HG03565 (cell line): ENCODE measurements at regions not wholly inside any gene's neighbourhood (a gene's known extent, or its start where the extent isn't known, plus 50 kb on each side); places are given as distances from the start of the nearest gene placed in this dataset.
"Not testable (repeated sequence)": the region's sequence is repeated elsewhere in the genome, so short reads cannot be mapped to it uniquely, and the experiment has no call there.

ENCODE experiments used
- ATAC-seq: cut with Tn5 transposase; IDR thresholded peaks from one replicate; pipeline ENCODE4 v1.9.1; 2021; ENCODE audit warnings: mild to moderate bottlenecking, moderate library complexity; ENCODE audit not compliant: unreplicated experiment

DNA sequence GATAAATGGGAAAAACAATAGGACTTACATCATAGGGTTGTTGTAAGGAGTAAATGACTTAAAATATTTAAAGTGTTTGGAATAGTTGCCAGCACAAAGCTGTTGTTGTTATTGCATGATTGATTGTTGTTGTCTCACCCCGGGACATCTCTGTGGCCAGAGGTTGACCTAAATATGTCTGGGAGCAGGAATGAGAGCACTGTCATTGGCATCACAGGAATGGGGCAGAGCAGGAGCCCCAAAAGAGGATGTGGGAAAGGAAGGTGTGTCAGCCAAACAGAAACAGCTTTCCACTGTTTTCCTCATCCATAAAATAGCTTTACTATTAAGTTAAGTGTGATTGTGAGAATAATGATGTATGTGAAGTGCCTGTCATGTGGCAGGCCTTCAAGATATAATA lies 121.6 kb downstream of the TMEM168 start:
- no peak for ATAC-seq

- ATAC-seq = no peak
Observed at GRCh38 chr7:112669306-112669705, 120.9 kb downstream of the TMEM168 start.

- ATAC-seq = no peak
Observed at GRCh38 chr7:112670193-112670592, 120.0 kb downstream of the TMEM168 start.

- no peak for ATAC-seq
Observed at GRCh38 chr7:112678626-112679025, 111.6 kb downstream of the TMEM168 start.

GRCh38 chr7:112689466-112690177 lies 100.6 kb downstream of the TMEM168 start:
- ATAC-seq = not testable (repeated sequence)

GRCh38 chr7:112692333-112692732 lies 97.9 kb downstream of the TMEM168 start:
- ATAC-seq = no peak

- not testable (repeated sequence) for ATAC-seq
Observed at GRCh38 chr7:112697211-112697610, 93.0 kb downstream of the TMEM168 start.

DNA sequence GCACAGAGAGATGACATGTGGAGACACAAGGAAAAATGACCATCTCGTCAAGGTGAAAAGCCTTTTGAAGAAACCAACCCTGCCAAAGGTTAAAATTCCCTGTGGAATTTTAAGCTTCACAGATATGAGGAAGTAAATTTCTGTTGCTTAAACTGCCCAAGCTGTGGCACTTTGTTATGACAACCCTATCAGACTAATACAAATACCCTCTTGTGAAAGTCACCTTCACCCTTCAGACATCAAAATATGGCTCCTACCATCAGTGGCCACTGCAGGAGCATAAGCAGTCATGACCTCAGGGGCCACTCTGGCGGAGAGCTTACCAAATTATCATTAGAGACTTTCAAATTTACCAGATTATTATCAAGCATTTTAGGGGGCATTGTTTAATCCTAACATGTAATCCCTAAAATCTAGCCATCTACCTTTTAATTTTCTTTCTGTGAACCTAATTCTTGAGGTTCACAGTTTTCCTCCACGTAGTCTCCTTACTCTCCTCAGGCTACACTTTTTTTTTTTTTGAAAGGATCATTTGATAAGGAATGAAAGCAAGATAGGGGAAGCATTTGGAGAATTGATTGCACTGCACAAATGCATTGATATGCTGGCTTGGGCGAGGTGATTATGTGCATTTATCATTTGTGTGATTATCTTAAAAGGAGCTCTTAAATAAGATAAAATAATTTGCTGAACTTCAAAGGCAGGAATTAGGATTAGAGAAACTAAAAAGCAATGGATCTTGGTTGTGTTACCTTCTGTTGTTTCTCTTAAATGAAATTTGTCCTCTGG lies 90.3 kb downstream of the TMEM168 start:
- ATAC-seq = no peak

- no peak for ATAC-seq
Observed at GRCh38 chr7:112701456-112701855, 88.7 kb downstream of the TMEM168 start.

GRCh38 chr7:112707655-112708054 lies 82.5 kb downstream of the TMEM168 start:
- ATAC-seq = no peak

- ATAC-seq = no peak
Observed at GRCh38 chr7:112708236-112708635, 82.0 kb downstream of the TMEM168 start.
